Skin epidermis (tissue), 12 donors: ENCODE measurements at regions not wholly inside any gene's neighbourhood (a gene's known extent, or its start where the extent isn't known, plus 50 kb on each side); places are given as distances from the start of the nearest gene placed in this dataset.

Experiments used
- H3K27ac ChIP-seq, 21 experiments: fragments of 200-600 bp; sonication (generic) in 11 of 21; one replicate each; pipeline ENCODE4 v1.5.0; 2020; ENCODE audit warnings: mild to moderate bottlenecking in 3 of 21, inconsistent platforms in 2 of 21, moderate library complexity in 2 of 21
- H3K4me3 ChIP-seq, 7 experiments: fragments of 200-600 bp; sonication (generic) in 2 of 7; one replicate each; pipeline ENCODE4 v1.5.0; 2020; ENCODE audit warnings: inconsistent platforms in 2 of 7, mild to moderate bottlenecking in 2 of 7, moderate library complexity in 1 of 7

GRCh38 chr13:47049276-47049989 lies 152.6 kb upstream of the HTR2A start:
- H3K27ac ChIP-seq: no peak overlapping the region
- no peak overlapping the region for H3K4me3 ChIP-seq

- Histone ChIP-seq H3K4me3 (no peak overlapping the region), H3K27ac (no peak overlapping the region)
These were observed 149.9 kb upstream of the HTR2A start for GRCh38 chr13:47046706-47047105.

- H3K4me3 ChIP-seq: no peak overlapping the region
These were observed 148.0 kb upstream of the HTR2A start for GRCh38 chr13:47044842-47045241.

GRCh38 chr13:47039106-47039505 lies 142.3 kb upstream of the HTR2A start:
- no peak overlapping the region for H3K4me3 ChIP-seq

More at GRCh38 chr13:47044842-47045241, 148.0 kb upstream of the HTR2A start:
- H3K27ac ChIP-seq: no peak overlapping the region

GRCh38 chr13:47038188-47038587 lies 141.3 kb upstream of the HTR2A start:
- H3K4me3 ChIP-seq: no peak overlapping the region
- no peak overlapping the region for H3K27ac ChIP-seq

More at GRCh38 chr13:47039106-47039505, 142.3 kb upstream of the HTR2A start:
- H3K27ac ChIP-seq: no peak overlapping the region

- Histone ChIP-seq H3K27ac (no peak overlapping the region), H3K4me3 (no peak overlapping the region)
These were observed 139.6 kb upstream of the HTR2A start for GRCh38 chr13:47036294-47037008.

- H3K27ac ChIP-seq: peak overlapping the region in 3 of 21 experiments; percentile 7 to 57 (median 30)
- H3K4me3 ChIP-seq: no peak overlapping the region
These were observed 136.4 kb upstream of the HTR2A start for GRCh38 chr13:47033216-47033615.

GRCh38 chr13:47027780-47028437 lies 131.1 kb upstream of the HTR2A start:
- Histone ChIP-seq H3K27ac (no peak overlapping the region), H3K4me3 (no peak overlapping the region)

GRCh38 chr13:47025791-47026447 lies 129.1 kb upstream of the HTR2A start:
- Histone ChIP-seq H3K4me3 (no peak overlapping the region), H3K27ac (no peak overlapping the region)

- Histone ChIP-seq H3K27ac (no peak overlapping the region), H3K4me3 (no peak overlapping the region)
These were observed 123.1 kb upstream of the HTR2A start for GRCh38 chr13:47019977-47020376.

- H3K27ac ChIP-seq: no peak overlapping the region
- no peak overlapping the region for H3K4me3 ChIP-seq
These were observed 120.6 kb upstream of the HTR2A start for GRCh38 chr13:47017476-47017875.

GRCh38 chr13:47008318-47008717 lies 111.5 kb upstream of the HTR2A start:
- Histone ChIP-seq H3K4me3 (no peak overlapping the region), H3K27ac (no peak overlapping the region)

GRCh38 chr13:47005756-47006414 lies 109.0 kb upstream of the HTR2A start:
- no peak overlapping the region for H3K4me3 ChIP-seq
- H3K27ac ChIP-seq: no peak overlapping the region

- no peak overlapping the region for H3K4me3 ChIP-seq
- no peak overlapping the region for H3K27ac ChIP-seq
These were observed 107.7 kb upstream of the HTR2A start for GRCh38 chr13:47004540-47004939.

- Histone ChIP-seq H3K27ac (no peak overlapping the region), H3K4me3 (no peak overlapping the region)
These were observed 107.2 kb upstream of the HTR2A start for GRCh38 chr13:47004027-47004426.

GRCh38 chr13:47000165-47000564 lies 103.3 kb upstream of the HTR2A start:
- Histone ChIP-seq H3K4me3 (no peak overlapping the region), H3K27ac (no peak overlapping the region)

GRCh38 chr13:46996316-46997030 lies 99.6 kb upstream of the HTR2A start:
- no peak overlapping the region for H3K27ac ChIP-seq

GRCh38 chr13:46995874-46996273 lies 99.0 kb upstream of the HTR2A start:
- Histone ChIP-seq H3K4me3 (no peak overlapping the region), H3K27ac (no peak overlapping the region)

More at GRCh38 chr13:46996316-46997030, 99.6 kb upstream of the HTR2A start:
- H3K4me3 ChIP-seq: no peak overlapping the region

GRCh38 chr13:46994492-46994891 lies 97.6 kb upstream of the HTR2A start:
- Histone ChIP-seq H3K4me3 (no peak overlapping the region), H3K27ac (no peak overlapping the region)
